IMR-90 (cell line): ENCODE measurements at regions not wholly inside any gene's neighbourhood (a gene's known extent, or its start where the extent isn't known, plus 50 kb on each side); places are given as distances from the start of the nearest gene placed in this dataset.

Experiments
- ATAC-seq: fragments of 200-7000 bp; cut with Tn5 transposase; 2 replicates; pipeline ENCODE4 v1.9.1; 2020; ENCODE audit warnings: low read depth, mild to moderate bottlenecking, moderate library complexity
- BruUV-seq: library from RNA; stranded (reverse); fragments of 400-500 nt; replicated peaks from 2 replicates; lab custom pipeline; 2021; lab: Mats Ljungman, UMichigan
- CTCF ChIA-PET: fragments of 300-600 bp; formaldehyde crosslinking; extraction: SDS; loops from one replicate; lab custom pipeline; 2021; ENCODE audit warnings: antibody characterized with exemption; lab: Yijun Ruan, JAX
- POLR2A ChIA-PET: fragments of 300-600 bp; sonication (Branson Sonifier 250); formaldehyde crosslinking; loops from one replicate; lab custom pipeline; 2022; ENCODE audit warnings: antibody characterized with exemption; ENCODE audit not compliant: unreplicated experiment; lab: Charles Lee
- DNase-seq: peaks from one replicate; pipeline ENCODE4 v3.0.0; 2013
- H2AFZ ChIP-seq: replicated peaks from 2 replicates; pipeline ENCODE3; 2013; ENCODE audit warnings: low read length, mild to moderate bottlenecking; ENCODE audit not compliant: poor library complexity
- H2AK5ac ChIP-seq: 2 replicates; pipeline ENCODE4 v1.6.1; 2013; ENCODE audit warnings: low read depth, low read length, inconsistent platforms
- H2AK9ac ChIP-seq: replicated peaks from 2 replicates; pipeline ENCODE3; 2013; ENCODE audit warnings: mild to moderate bottlenecking, low read depth, low read length, moderate library complexity; ENCODE audit not compliant: poor library complexity
- H2BK120ac ChIP-seq: 2 replicates; pipeline ENCODE4 v1.6.1; 2013; ENCODE audit warnings: low read depth, low read length, inconsistent platforms
- H2BK15ac ChIP-seq: 3 replicates; pipeline ENCODE4 v1.6.1; 2013; ENCODE audit warnings: low read depth, low read length, inconsistent platforms
- H2BK20ac ChIP-seq: 2 replicates; pipeline ENCODE4 v1.6.1; 2013; ENCODE audit warnings: low read depth, mild to moderate bottlenecking, inconsistent platforms, low read length, moderate library complexity
- H2BK5ac ChIP-seq: 2 replicates; pipeline ENCODE4 v1.6.1; 2013; ENCODE audit warnings: mild to moderate bottlenecking, low read depth, low read length, inconsistent platforms; ENCODE audit not compliant: poor library complexity, severe bottlenecking
- H3K14ac ChIP-seq: replicated peaks from 2 replicates; pipeline ENCODE4 v1.6.1; 2013; ENCODE audit warnings: low read depth, low read length, inconsistent platforms
- H3K18ac ChIP-seq: 2 replicates; pipeline ENCODE4 v1.6.1; 2013; ENCODE audit warnings: low read depth, low read length, control low read depth
- H3K23ac ChIP-seq: 2 replicates; pipeline ENCODE4 v1.6.1; 2013; ENCODE audit warnings: low read depth, low read length, inconsistent platforms
- H3K27ac ChIP-seq: 2 replicates; pipeline ENCODE4 v1.5.1; 2013; ENCODE audit warnings: mild to moderate bottlenecking, control low read depth, low read length; ENCODE audit not compliant: insufficient read depth
- H3K27me3 ChIP-seq: 2 replicates; pipeline ENCODE4 v1.6.1; 2013; ENCODE audit warnings: low read length; ENCODE audit not compliant: control insufficient read depth, insufficient read depth
- H3K36me3 ChIP-seq: 2 replicates; pipeline ENCODE4 v1.6.1; 2013; ENCODE audit warnings: low read length, mixed read lengths; ENCODE audit not compliant: control insufficient read depth, insufficient read depth
- H3K4ac ChIP-seq: 2 replicates; pipeline ENCODE4 v1.6.1; 2013; ENCODE audit warnings: low read depth, low read length, inconsistent platforms
- H3K4me1 ChIP-seq: 2 replicates; pipeline ENCODE4 v1.6.1; 2013; ENCODE audit warnings: low read length, mixed read lengths; ENCODE audit not compliant: control insufficient read depth, insufficient read depth
- H3K4me2 ChIP-seq: 2 replicates; pipeline ENCODE4 v1.6.1; 2013; ENCODE audit warnings: low read depth, mild to moderate bottlenecking, control low read depth, low read length, moderate library complexity
- H3K4me3 ChIP-seq: 2 replicates; pipeline ENCODE4 v1.5.1; 2013; ENCODE audit warnings: low read depth, mild to moderate bottlenecking, control low read depth, low read length, moderate library complexity; ENCODE audit not compliant: insufficient read depth
- H3K56ac ChIP-seq: 2 replicates; pipeline ENCODE4 v1.6.1; 2013; ENCODE audit warnings: low read length, inconsistent platforms; ENCODE audit not compliant: insufficient read depth; ENCODE audit errors: extremely low read depth
- H3K79me1 ChIP-seq, 2 experiments: 2 replicates each; pipeline ENCODE4 v1.6.1; 2013; ENCODE audit warnings: low read length in 2 of 2, inconsistent platforms in 1 of 2, low read depth in 1 of 2
- H3K9ac ChIP-seq: 2 replicates; pipeline ENCODE4 v1.6.1; 2013; ENCODE audit warnings: low read depth, low read length, control low read depth
- H3K9me1 ChIP-seq: 2 replicates; pipeline ENCODE4 v1.6.1; 2013; ENCODE audit warnings: low read length, inconsistent platforms; ENCODE audit not compliant: insufficient read depth
- H3K9me3 ChIP-seq: 2 replicates; pipeline ENCODE4 v1.6.1; 2013; ENCODE audit warnings: low read length; ENCODE audit not compliant: control insufficient read depth, insufficient read depth
- H4K20me1 ChIP-seq: 2 replicates; pipeline ENCODE4 v1.6.1; 2013; ENCODE audit warnings: low read length, inconsistent platforms; ENCODE audit not compliant: insufficient read depth
- H4K5ac ChIP-seq: 2 replicates; pipeline ENCODE4 v1.6.1; 2013; ENCODE audit warnings: mild to moderate bottlenecking, low read depth, low read length, control low read depth
- H4K8ac ChIP-seq, 2 experiments: 2 replicates each; pipeline ENCODE4 v1.6.1; 2013; ENCODE audit warnings: low read depth in 2 of 2, low read length in 2 of 2, control low read depth in 1 of 2, inconsistent platforms in 1 of 2
- H4K91ac ChIP-seq: 2 replicates; pipeline ENCODE4 v1.6.1; 2013; ENCODE audit warnings: low read depth, low read length, inconsistent platforms; ENCODE audit not compliant: insufficient read depth
- MAFK ChIP-seq: IDR thresholded peaks from 2 replicates; pipeline ENCODE4 v1.6.1; 2012; ENCODE audit warnings: low read depth, low read length, improper control_type of control experiment
- POLR2A ChIP-seq: IDR thresholded peaks from 2 replicates; pipeline ENCODE4 v1.6.1; 2012; ENCODE audit warnings: mild to moderate bottlenecking, low read depth, low read length
- SMC3 ChIP-seq: fragments of 150-350 bp; IDR thresholded peaks from 2 replicates; pipeline ENCODE4 v1.6.1; 2016; ENCODE audit warnings: low read depth, mild to moderate bottlenecking, antibody characterized with exemption, low read length, moderate library complexity
- WGBS, 2 experiments: methylation state at CpG; one replicate each; pipeline versions ENCODE4 v1.1.5 to v1.1.7; 2013; ENCODE audit warnings: missing lambda C conversion rate in 2 of 2; ENCODE audit not compliant: insufficient read length in 1 of 2; ENCODE audit errors: extremely low coverage in 2 of 2; 5-methylcytosine and 5-hydroxymethylcytosine counted together
- dilution Hi-C: fragments of 300-500 bp; cut with HindIII; formaldehyde crosslinking; loops from one replicate; pipeline ENCODE4 v1.14.3; 2018; ENCODE audit warnings: low sequenced_read_pairs; ENCODE audit not compliant: unreplicated experiment
- in situ Hi-C: fragments of 300-500 bp; cut with MboI; formaldehyde crosslinking; loops from 3 replicates; pipeline ENCODE4 v1.14.3; 2019; ENCODE audit warnings: low sequenced_read_pairs, inconsistent platforms, mixed read lengths
- intact Hi-C: fragments of 100-400 bp; cut with micrococcal nuclease; formaldehyde crosslinking; loops from 2 replicates; pipeline ENCODE4 v1.10.0; 2022

DNA sequence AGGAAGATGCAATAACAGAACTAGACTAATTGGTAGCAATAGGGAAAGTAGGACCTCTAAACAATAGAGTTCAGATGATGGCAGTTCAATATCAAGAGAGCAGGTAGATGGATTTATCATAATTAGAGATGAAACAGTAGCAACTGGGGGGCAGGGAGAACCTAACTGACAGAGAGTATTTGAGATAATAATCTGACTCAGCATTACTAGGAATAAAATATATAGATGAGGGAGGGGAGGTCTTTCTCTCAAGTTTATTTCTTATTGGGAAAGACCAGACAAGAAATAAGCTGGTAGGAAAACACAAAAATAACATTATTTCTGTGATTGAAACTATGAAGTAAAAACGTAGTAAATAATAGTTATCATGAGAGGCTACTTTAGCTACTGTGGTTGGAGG lies 1656.7 kb upstream of the B3GALT2 start:
- ChIA-PET POLR2A (no interaction called here), CTCF (no interaction called here)
- 100% methylated on average over 1 of the region's 1 CpG; no CpG with 5 or more reads in 1 of the 2 experiments for WGBS, 2 experiments
- H2AFZ ChIP-seq = no peak overlapping the region
- no peak overlapping the region for H2BK20ac ChIP-seq
- no peak overlapping the region for H2BK120ac ChIP-seq
- H3K4me3 ChIP-seq = no peak overlapping the region
- H3K4ac ChIP-seq = no peak overlapping the region
- H3K18ac ChIP-seq = no peak overlapping the region
- H3K14ac ChIP-seq = no peak overlapping the region
- ATAC-seq (no peak), DNase-seq (no peak)
- H3K79me1 ChIP-seq = no peaks in the 10 kb centered on the region
- no peak overlapping the region for H4K91ac ChIP-seq
- intact Hi-C loops (no loop called here), in situ Hi-C loops (no loop called here), dilution Hi-C loops (no loop called here)
- no peaks in the 10 kb centered on the region for H3K4me1 ChIP-seq
- no peak overlapping the region for H2BK5ac ChIP-seq
- H3K9ac ChIP-seq = no peak overlapping the region
- no peak overlapping the region for H3K56ac ChIP-seq
- no peak overlapping the region for H2AK9ac ChIP-seq
- H4K20me1 ChIP-seq = no peaks in the 10 kb centered on the region
- H3K27ac ChIP-seq = no peak overlapping the region
- no peaks in the 10 kb centered on the region for H3K36me3 ChIP-seq
- no peaks in the 10 kb centered on the region for H3K9me3 ChIP-seq
- H3K9me1 ChIP-seq = no peaks in the 10 kb centered on the region
- no peak overlapping the region for H3K4me2 ChIP-seq
- no peak overlapping the region for H4K8ac ChIP-seq
- TF ChIP-seq MAFK (peak; percentile 75), POLR2A (no peak), SMC3 (no peak)
- no peak overlapping the region for H4K5ac ChIP-seq
- BruUV-seq = no TSS peak
- no peak overlapping the region for H2BK15ac ChIP-seq
- no peak overlapping the region for H2AK5ac ChIP-seq
- H3K27me3 ChIP-seq = no peaks in the 10 kb centered on the region
- no peak overlapping the region for H3K23ac ChIP-seq
